Ovary (tissue), 3 donors: ENCODE measurements at regions not wholly inside any gene's neighbourhood (a gene's known extent, or its start where the extent isn't known, plus 50 kb on each side); places are given as distances from the start of the nearest gene placed in this dataset.

Experiments used
- CTCF ChIP-seq, 3 donors: fragments of 450-650 bp in 2 of 3; fragments of 200-600 bp in 1 of 3; IDR thresholded peaks; one replicate each; pipeline versions ENCODE4 v1.5.1 to v1.8.0; 2016 to 2022; ENCODE audit warnings: antibody characterized with exemption in 3 of 3, mild to moderate bottlenecking in 1 of 3
- EP300 ChIP-seq: sonication (generic); formaldehyde crosslinking; IDR thresholded peaks from one replicate; pipeline ENCODE4 v1.6.1; 2017; ENCODE audit warnings: antibody characterized with exemption
- POLR2A ChIP-seq: fragments of 450-650 bp; IDR thresholded peaks from one replicate; pipeline ENCODE4 v1.6.1; 2017; ENCODE audit warnings: antibody characterized with exemption, mild to moderate bottlenecking, moderate library complexity
- donor health status: DM: no; HTN: no; CAD: no.

GRCh38 chr6:56363796-56364430 is 116.5 kb upstream of the COL21A1 start:
- TF ChIP-seq EP300 = no peak
- no peak for TF ChIP-seq POLR2A
- TF ChIP-seq CTCF (IDR thresholded peaks at IDR 0.05) = no peak
